ENCODE measurements at regions not wholly inside any gene's neighbourhood (a gene's known extent, or its start where the extent isn't known, plus 50 kb on each side); places are given as distances from the start of the nearest gene placed in this dataset.
"Not testable (repeated sequence)": the region's sequence is repeated elsewhere in the genome, so short reads cannot be mapped to it uniquely, and the experiment has no call there.

DNA sequence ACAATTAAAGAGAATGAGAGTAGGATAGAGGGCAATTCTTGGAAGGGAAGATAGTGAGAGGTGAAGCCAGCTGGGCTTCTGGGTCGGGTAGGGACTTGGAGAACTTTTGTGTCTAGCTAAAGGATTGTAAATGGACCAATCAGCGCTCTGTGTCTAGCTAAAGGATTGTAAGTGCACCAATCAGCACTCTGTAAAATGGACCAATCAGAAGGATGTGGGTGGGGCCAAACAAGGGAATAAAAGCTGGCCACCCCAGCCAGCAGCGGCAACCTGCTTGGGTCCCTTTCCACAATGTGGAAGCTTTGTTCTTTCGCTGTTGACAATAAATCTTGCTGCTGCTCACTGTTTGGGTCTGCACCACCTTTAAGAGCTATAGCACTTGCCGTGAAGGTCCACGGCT is 384.0 kb downstream of the AEBP2 start:
- TF ChIP-seq, protein P1, sequence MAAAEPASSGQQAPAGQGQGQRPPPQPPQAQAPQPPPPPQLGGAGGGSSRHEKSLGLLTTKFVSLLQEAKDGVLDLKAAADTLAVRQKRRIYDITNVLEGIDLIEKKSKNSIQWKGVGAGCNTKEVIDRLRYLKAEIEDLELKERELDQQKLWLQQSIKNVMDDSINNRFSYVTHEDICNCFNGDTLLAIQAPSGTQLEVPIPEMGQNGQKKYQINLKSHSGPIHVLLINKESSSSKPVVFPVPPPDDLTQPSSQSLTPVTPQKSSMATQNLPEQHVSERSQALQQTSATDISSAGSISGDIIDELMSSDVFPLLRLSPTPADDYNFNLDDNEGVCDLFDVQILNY (CRISPR knock-in tag; IDR thresholded peaks at IDR 0.05), result not testable (repeated sequence)
- not testable (repeated sequence) for TF ChIP-seq IRF2 (CRISPR knock-in tag; IDR thresholded peaks at IDR 0.05; ENCODE audit: borderline replicate concordance, low read depth); CTCF (IDR thresholded peaks at IDR 0.05); CDX4 (CRISPR knock-in tag; IDR thresholded peaks at IDR 0.05; ENCODE audit: borderline replicate concordance); MAX (CRISPR knock-in tag; IDR thresholded peaks at IDR 0.05); NR2C2 (CRISPR knock-in tag; IDR thresholded peaks at IDR 0.05); ZNF396 (CRISPR knock-in tag; IDR thresholded peaks at IDR 0.05; ENCODE audit: borderline replicate concordance)
